ENCODE measurements at regions not wholly inside any gene's neighbourhood (a gene's known extent, or its start where the extent isn't known, plus 50 kb on each side); places are given as distances from the start of the nearest gene placed in this dataset.
"Not testable (repeated sequence)": the region's sequence is repeated elsewhere in the genome, so short reads cannot be mapped to it uniquely, and the experiment has no call there.

DNA sequence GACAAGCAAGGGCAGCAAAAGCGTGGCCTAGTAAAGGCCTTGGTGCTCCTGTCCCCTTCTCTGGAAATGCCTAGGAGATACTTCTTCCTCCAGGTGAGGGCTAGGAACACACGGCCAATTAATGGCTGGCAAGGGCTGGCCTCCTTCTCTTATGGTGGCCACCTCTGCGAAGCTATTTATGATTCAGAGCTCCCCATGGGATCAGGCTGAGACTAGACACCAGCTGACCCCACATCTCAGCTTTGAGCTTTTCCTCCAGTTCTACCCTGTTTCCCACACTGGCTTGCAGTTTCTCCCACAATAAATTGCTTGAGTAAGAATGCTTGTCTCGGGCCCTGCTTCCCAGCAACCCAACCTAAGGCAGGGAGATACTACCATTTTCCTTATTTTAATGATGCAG lies 53.7 kb downstream of the CAMK2N1 start:
- DNase-seq (ENCODE audit: low read depth) = no peak

DNA sequence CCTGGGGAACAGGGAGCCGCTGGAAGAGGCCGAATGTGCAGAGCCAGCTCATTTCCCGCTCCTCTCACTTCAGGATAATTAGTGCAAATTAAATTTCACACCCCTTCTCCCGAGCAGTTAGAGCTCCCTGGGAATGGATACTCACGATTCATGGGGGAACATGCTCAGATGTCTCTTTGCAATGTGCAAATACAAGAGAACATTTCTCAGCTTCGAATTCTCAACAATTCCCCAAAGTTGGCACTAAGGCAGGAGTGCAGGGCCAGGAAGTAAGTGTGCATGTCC lies 54.9 kb downstream of the CAMK2N1 start:
- no peak for DNase-seq (ENCODE audit: low read depth)

DNA sequence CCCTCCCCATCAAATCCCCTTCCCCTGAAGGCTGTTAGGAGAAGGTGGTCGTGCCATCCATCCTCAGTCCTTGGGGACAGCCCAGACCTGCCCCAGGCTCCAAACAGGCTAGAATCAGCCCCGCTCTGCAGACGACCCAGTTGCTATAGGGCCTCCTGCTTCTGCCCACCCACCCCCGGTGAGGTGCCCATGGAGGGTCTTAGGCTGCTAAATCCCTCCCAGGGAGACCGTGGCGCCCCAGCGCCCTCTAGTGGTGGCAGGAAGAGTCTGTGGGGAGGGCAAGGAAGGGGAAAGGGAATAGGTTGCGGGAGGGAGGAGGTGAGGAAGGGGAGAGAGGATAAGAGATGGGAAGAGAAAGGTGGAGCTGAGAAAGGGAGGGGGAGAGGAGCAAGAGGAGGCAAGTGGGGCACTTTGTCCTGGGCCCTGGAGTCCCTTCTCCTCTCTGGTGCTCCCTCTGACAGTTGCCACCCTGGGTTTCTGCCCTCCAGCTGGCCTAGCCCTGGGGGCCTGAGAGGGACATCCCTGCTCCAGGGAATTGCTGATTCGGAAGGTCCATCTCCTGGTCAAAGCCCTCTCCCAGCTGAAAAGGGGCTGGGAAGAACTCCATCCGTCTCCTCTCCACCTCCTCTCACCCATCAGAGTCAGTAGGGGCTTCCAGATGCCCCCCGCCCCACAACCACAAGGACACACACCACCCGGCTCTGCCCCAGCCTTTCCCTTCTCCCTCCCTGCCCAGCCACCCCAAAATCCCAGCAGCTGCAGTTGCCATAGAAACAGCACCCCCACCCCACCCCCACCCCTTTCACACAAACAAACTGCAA lies 55.4 kb downstream of the CAMK2N1 start:
- DNase-seq (ENCODE audit: low read depth) = peak; percentile 7

DNA sequence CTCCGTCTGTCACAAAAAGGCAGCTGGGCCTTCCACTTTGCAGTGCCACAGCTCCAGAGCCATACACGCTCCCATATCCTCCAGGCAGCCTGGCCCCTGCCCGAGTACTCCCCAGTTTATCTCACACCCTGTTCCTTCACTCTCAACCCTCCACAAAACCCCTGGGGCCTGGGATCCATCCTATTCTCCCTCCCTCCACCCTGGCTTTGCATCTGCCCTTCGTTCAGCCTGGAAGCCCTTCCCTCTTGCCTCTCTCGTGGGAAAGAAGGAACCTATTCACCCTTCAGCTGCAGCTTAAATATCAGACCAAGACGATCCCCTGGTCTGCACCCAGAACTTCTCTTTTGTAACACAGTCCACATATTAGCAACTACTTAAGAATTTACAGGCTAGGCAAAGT lies 56.7 kb downstream of the CAMK2N1 start:
- no peak for DNase-seq (ENCODE audit: low read depth)

DNA sequence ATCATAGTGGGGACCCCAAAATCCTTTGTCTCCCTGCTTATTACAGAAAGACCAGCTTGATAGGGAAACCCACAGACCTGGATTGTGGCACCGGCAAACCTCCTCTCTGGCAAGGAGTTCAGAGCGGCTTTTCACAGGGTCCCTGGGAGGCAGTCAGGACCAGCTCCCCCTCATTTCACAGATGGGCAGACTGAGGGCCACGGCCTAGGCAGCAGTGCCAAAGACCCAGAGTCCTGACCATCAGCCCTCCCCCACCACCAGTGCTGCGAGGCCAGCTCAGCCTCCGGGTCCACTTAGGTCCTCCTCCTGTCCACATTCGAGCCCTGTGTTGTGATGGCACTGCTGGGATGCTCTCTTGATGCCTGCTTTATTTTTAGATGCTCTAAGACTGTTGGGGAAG lies 57.2 kb downstream of the CAMK2N1 start:
- no peak for DNase-seq (ENCODE audit: low read depth)

DNA sequence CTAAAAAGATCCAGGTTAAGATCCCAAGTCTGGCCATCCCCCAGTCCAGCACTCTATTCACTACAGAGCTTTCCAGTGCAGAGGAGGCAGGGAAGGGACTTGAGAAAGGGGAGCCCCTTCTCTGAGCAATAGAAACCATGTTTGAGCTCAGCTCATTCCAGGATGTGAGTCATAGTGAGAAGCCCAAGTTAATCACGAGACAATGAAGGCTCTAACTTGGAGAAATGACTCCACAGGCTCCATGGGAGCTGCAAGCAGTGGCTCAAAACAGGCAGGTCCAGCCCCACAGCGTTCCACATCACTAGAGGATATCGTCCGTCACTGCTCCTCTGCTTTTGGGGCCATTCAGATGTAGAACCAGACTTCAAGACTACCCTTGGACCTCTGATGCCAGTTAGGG lies 59.1 kb downstream of the CAMK2N1 start:
- DNase-seq (ENCODE audit: low read depth) = no peak

DNA sequence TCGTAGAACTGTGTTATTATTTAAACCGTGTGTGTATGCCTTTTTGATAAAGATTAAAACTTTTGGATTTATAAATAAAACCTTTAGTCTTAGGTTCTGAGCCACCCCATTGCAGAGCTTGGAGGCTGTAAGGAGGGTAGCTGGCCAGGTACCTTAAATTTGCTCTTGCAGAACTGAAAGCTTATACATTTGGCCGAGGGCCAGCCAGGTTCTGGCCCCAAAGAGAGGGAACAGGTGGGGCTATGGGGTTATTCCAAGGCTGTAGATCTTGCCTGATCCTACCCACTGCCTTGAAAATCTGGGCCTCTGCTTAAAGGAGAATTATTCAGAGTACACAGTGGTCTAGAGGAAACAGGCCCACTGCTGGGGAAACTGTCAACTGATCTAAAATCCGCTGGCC lies 59.6 kb downstream of the CAMK2N1 start:
- no peak for DNase-seq (ENCODE audit: low read depth)

DNA sequence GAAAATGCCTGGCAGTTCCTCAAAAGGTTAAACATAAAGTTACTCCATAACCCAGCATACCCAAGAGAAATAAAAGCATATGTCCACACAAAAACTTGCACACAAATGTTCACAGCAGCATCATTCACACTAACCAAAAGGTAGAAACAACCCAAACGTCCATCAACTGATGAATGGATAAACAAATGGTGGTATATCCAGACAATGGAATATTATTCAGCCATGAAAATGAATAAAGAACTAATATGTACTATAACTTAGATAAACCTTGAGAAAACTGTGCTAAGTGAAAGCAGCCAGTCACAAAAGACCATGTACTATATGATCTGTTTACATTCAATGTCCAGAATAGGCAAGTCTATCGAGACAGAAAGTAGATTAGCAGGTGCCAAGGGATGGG lies 60.4 kb downstream of the CAMK2N1 start:
- DNase-seq (ENCODE audit: low read depth) = no peak

DNA sequence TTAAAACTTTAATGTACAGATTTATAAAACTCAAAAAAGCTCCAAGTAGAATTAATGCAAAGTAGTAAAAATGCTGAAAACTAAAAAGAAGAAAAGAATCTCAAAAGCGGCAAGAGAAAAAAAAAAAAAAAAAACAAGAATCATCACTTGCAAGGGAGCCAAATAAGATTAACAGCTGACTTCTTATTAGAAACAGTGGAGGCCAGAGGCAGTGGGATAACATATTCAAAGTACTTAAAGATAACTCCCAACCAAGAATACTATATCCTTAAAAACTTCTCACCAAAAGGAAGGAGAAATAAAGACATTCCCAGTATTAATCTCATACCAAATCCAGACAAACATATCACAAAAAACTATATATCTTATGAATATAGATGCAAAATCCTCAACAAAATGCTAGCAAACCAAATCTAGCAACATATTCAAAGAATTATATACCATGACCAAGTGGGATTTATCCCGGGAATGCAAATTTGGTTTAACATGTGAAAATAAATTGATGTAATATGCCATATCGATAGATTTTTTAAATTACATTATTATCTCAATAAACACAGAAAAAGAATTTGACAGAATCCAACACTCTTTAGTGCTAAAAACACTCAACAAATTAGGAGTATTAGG lies 62.7 kb downstream of the CAMK2N1 start:
- DNase-seq (ENCODE audit: low read depth) = no peak

DNA sequence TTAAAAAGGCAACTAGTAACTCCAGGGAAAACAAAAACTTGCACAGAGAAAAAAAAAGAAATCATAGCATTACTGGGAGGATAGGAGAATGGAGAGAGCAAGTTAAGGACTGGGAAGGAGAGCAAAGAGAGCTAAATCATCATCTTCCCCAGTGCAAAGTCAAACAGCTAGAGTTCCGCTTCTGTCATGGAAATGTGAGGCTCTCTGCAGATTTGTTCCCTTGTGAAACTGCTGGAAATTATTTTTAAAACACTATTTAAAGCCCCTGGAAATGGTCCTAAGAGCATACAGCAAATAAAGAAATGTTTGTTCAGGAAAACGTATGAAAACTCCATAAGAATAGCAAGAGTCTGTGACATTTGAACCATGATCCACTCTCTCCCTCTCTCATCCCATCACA lies 64.6 kb downstream of the CAMK2N1 start:
- no peak for DNase-seq (ENCODE audit: low read depth)

DNA sequence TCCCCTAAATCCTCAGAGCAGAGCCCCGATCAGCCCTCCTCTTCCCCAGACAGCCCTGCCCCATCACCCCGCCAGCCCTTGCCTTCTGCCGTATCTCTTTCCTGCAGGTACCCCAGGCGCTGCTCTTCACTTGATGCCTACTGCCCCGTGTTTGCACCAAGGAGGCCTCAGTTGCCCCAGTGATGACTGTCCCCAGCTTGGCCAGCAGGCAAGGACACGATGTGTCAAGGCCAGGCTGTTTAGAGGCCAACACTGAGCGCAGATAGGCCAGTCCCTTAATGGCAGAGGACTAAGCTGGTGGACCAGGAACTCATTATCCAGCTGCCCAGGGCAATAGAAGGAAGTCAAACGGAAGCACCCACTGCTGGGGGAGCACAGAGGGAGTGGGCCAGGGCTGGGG lies 68.4 kb downstream of the CAMK2N1 start:
- no peak for DNase-seq (ENCODE audit: low read depth)

DNA sequence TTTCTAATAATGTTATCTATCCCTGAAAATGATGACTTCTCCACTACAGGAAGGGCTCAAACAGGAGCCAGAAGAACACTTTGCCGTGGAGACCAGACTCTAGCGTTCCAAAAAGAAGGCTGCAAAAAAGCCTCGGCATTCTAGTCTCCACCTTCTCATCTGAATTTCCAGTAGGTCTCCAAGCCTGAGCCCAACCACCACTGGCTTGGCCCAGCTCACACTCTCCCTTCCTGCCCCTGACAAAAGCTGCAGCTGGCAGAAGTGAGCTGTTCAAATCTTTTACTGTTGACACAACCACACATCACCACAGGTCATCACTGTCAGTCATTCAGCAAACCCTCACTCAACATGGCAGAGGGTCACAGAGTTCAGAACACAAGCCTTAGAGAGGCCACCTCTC lies 69.3 kb downstream of the CAMK2N1 start:
- no peak for DNase-seq (ENCODE audit: low read depth)

DNA sequence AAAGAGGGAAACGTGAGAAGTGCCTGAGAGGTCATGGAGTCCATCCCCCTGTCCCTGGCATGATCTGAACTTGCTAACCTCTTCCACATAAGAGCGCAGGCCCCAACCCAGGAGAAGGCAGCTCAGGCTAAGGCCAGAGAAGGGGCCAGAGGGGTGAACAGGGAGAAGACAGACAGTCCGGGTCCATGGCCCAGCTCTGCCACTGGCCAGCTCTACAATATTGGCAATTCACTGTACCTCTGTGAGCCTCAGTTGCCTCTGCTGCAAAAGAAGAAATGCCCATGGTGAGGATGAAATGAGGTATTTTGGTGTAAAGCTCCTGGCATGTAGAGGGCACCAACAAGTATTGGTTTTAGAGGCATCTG lies 72.3 kb downstream of the CAMK2N1 start:
- no peak for DNase-seq (ENCODE audit: low read depth)

DNA sequence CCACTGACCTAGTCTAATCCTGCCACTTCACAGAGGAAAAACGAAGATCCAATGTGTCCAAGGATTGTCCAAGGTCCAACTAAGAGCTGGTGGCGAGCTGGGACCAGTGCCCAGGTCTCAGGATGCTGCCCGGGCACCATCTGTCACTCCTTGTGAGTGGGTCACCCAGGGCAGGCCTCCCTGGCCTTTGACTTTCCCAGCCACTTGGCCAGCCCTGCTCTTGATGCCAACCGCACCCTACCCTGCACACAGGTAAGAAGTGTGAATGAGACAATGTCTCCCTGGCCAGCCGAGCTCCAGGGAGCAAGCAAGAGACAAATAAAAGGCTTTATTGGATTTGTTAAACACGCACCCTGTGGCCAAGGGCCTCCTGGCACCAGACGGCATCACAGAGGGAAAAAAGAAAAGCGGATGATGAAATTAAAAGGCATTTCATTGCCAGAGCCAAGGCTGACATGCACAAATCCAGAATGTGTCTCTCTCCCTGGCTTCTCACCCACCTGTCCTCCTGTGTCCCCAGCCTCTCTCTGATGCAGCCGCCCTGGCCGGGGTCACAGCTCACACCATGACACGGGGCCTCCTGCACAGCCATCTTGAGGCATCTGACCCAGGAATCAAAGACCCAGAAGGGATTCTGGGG lies 72.8 kb downstream of the CAMK2N1 start:
- no peak for DNase-seq (ENCODE audit: low read depth)

DNA sequence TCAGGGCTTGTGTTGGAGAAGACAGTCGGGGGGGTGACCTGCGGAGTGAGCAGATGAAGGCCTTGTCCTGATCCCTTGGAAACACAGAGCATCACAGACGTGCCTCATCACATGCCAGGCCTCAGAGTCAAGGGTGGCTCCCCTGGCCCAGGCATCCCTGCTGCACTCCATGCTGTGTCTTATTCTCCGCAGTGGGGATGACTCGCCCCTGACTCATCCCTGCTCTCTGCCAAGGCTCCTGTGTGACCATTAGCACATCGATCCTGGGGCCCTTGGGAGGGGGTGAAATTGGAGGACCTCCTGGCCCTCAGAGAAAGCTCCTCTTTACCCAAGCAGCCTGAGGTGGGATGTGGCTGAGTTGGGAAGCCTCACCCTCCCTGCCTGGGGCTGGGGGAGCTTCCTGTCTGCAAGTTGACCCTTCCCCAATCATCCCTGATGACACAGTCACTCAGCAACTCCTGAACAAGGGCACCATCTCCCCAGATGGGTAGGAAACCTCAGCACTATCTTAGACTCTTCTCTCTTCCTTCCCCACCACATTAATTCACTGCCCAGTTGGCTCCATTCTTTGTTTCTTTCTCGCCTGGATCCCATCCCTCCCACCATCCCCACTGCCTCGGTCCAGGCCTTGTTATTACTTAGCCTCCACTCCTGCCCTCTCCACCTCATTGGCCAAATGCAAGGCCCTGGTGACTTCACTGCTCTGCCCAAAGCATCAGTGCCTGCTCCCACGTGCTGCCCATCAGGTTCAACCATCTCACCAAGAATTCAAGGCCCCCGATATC lies 74.6 kb downstream of the CAMK2N1 start:
- no peak for DNase-seq (ENCODE audit: low read depth)

DNA sequence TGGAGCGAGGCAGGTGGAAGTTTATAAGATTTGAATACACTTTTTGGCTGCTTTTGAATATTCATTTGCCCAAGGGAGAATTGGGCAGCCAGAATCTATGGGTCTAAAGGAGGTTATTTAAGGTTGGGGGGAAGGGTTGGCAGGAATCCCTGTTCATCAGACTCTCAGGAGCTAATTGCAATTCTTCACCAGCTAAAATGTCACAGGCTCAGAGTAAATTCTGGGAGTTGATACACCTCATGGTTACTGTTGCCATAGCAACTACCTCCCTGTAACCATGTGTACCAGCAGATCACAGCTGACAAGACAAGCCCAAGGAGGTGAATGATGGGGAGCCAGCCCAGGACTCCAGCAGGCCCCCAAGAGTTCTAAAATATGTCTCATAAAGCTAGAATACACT lies 75.5 kb downstream of the CAMK2N1 start:
- no peak for DNase-seq (ENCODE audit: low read depth)

DNA sequence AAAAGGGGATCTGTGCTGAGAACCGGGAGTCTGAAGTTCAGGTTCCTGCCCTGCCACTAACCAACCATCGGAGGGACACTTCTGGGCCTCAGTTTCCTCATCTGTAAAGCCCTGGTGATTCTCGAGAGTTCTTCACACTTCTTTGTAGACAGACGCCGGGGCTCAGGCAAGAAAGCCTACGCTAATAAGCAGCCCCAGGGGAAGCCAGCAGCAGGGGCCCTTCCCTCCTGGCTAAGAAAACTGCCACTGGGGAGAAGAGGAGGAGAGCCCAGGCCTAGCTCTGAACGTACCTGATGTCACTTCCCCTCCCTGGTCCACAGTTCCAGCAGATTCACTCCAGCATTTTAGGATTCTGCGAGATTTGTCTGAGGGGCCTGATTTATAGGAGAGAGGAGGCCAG lies 76.0 kb downstream of the CAMK2N1 start:
- DNase-seq (ENCODE audit: low read depth) = no peak

DNA sequence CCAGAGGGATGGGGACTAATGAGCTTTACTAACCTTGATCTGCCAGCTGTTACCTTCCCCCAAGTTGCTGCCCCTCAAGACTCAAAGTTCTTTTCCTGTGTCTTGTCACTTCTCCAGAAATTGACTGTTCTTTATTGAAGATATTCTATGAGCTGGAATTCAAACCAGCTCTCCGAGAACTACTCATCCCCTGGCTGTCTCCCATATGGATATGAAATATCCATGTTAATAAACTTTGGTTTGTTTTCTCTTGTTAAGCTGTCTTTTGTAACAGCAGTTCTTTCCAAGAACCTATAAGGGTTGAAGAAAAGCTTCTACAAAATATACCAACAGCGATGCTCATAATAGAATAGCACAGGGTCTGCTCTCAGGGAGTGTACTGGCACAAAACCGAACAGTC lies 77.0 kb downstream of the CAMK2N1 start:
- DNase-seq (ENCODE audit: low read depth) = no peak

DNA sequence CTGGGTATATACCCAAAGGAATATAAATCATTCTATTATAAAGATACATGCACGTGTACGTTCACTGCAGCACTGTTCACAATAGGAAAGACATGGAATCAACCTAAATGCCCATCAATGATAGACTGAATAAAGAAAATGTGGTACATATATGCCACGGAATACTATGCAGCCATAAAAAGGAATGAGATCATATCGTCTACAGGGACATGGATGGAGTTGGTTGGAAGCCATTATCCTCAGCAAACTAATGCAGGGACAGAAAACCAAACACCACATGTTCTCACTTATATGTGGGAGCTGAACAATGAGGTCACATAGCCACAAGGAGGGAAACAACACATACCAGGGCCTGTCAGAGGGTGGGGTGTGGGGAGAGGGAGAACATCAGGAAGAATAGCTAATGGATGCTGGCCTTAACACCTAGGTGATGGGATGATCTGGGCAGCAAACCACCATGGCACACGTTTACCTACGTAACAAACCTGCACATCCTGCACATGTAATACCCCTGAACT lies 77.8 kb downstream of the CAMK2N1 start:
- DNase-seq (ENCODE audit: low read depth) = not testable (repeated sequence)

DNA sequence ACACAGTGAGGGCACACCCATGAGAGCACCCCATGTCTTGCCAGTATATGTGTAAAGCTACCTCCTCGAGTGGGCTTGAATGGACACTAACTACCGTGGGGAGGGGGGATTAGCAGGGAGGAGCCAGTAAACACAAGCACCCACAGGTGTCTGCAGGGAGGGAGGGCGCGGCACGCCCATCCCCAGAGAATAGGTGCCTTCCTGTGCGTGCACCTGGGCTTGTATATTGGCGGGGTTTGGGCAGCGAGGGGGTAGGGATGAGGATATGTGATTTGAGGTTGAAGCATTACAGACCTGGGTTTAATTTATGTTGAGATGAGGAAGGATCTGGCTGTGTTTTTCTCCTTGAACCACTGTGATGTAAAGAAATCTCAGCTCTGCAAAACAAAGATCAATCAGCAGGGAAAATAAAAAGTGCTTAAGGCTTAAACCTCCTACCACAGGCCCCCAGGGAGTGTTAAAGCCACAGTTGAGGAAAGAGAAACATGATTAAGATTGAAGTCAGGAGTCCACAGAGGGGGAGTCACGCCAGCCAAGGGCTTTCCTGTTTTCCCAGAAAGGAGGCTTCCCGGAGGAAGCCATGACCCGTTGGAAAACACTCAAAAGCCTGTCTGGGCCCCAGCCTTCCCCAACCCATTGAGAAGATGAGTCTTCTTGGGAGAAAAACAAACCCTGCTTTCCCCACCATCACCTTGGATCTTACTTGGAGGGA lies 80.0 kb downstream of the CAMK2N1 start:
- DNase-seq (ENCODE audit: low read depth) = no peak

DNA sequence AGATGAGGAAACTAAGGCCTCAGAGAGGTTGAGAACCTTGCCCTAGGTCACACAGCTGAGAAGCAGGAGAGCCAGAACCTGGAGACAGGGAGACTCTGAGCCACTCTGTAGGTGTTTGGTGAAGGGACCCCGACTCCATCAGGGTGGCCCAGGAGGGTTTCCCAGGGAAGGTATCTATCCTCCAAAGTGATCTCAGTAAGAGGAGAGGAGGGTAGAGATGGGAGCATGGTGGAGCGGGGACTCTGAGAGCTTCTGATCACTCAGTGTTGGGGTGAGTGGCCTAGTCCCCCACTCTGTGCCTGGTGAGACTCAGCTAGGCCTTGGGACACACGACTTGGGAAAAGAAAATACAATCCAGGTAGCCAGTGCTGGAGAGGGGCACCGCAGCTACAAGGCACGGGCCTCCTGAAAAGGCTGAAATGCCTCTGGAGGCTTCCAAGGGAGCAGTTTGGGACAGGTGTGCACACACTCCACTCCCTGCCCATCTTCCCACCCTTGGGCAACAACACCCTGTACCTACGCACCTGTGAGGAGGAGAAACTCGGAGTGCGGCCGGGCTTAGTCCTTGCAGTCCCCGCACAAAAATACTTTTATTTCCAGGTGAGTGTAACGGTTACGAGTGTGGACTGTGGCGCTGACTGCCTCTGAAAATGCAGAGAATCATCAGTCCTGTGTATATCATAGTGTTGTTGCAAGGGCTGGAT lies 80.8 kb downstream of the CAMK2N1 start:
- DNase-seq (ENCODE audit: low read depth) = no peak

Measured in stimulated activated CD8-positive, alpha-beta memory T cell treated with anti-CD3 and anti-CD28 coated beads, Interleukin-15, amount 100 ng/mL, for 24 hours (primary cell).